ENCODE measurements at regions not wholly inside any gene's neighbourhood (a gene's known extent, or its start where the extent isn't known, plus 50 kb on each side); places are given as distances from the start of the nearest gene placed in this dataset.

DNA sequence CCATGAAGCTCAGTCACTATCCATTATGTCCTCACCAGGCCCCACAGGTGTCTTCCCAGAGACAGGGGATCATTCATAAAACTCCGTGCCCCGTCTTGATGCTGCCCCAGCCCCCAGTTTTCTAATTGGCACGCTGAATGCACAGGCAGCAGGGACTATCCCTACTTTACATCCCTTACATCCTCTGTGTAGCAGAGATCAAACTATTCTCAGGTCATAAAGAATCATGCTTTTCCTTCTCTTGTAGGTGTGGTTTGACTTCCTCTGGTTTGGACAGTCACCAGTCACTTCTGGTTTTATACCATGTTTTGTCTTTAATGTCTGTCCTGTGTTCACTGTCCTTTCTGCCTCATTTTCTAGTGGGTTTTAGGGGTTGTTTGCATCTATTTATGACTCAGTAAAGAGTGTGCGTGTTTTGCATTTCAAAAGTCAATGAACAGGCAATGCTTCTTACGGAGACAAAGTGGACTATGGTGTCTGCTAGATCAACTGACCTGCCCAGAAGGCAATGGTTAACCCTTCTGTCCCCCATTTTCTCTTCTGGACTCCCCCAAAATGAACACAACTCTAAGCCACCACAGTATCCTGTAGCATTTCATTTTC lies 140.4 kb upstream of the NPVF start:
- DNase-seq = no peak

- DNase-seq = no peak
Measured at GRCh38 chr7:25369786-25370185, 141.5 kb upstream of the NPVF start.

- DNase-seq = no peak
Measured at GRCh38 chr7:25371972-25372371, 143.7 kb upstream of the NPVF start.

DNA sequence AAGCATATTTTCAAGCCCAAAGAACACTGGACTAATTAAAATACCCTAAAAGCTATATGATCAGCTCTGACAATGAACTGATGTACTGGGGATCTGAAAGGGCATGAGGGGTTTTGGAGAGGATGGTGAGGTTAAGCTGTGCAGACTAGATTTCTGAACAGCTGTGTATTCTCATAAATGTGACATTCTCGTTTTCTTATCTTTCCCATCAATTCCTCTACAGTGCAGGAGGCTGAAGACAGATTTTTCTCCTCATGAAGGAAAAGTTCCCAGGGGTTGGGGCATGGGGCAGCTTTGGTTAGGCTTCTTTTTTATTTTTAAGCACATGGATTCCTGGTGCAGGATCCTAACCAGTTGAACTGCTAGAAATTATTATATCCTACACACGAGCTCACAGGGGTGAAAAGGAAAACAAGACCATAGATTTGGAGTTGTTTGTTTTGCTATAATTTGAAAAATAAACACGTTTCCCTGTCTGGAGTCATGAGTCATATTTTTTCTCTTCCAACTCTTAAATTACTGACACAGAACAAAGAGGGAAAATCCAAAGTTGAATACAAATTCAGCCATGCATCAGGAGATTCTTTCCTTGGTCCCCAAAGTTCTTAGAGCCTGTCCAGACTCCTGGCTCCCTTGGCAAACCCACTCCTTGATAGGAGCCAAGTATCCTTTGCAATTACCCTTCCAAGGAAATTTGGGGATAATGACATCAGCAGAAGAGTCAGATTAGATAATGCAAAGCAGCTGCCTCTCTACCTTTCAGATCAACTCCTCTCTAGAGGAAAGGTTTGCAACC lies 147.7 kb upstream of the NPVF start:
- DNase-seq = no peak

- DNase-seq = no peak
Measured at GRCh38 chr7:25379351-25380300, 151.3 kb upstream of the NPVF start.

DNA sequence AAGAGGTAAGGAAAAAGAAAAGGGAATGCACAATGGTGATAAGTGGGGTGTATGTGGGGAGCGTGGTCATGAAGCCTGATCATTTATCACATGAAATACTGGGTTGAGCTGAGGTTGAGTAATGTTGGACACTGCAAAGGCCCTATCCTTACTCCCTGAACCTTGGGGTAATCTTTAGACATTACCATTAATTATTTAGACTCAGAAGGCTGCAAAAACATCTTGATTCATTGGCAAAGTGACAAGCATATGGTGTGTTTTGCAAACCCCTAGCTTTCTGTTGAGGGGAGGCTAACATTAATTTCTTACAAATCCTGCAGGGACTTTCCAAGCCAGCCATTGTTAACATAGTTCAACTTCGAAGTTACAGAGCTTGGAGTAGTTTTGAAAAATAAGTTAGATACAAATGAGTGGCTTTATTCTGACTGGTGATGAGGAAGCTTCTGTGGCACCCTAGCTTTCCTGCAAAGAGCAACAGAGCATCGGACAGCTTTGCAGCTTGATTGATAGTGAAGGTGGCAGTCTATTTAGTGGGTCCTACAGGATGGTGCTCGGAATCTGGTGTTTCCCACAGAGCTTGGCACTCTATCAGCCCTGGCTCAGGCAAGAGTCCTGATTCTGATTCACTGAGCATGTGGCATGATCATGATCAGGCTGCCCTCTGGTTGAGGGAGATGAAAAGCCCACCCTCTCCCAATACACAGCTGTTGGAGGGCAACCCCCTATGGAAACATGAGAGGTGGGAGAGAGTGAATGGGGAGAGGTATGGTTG lies 153.7 kb upstream of the NPVF start:
- no peak for DNase-seq

DNA sequence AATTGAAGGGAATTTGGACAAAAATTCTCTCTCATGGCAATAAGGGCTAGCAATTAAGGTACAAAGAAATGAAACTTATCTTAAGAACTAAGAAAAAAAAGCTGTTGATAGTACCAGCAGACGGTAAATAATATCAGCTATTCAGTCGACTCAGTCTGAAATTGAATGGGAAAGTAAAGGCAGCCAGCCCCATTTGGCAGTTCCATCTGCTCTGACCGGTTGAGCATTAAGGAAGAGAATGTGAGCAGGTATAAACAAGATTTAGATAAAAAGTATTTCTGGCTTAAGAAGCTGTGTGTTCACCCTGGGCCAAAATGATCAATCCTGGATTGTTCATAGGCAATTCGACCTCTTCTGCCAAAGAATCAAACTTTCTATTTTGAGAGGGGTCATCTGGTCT lies 154.6 kb upstream of the NPVF start:
- DNase-seq = no peak

GRCh38 chr7:25383402-25383801 lies 155.1 kb upstream of the NPVF start:
- no peak for DNase-seq

DNA sequence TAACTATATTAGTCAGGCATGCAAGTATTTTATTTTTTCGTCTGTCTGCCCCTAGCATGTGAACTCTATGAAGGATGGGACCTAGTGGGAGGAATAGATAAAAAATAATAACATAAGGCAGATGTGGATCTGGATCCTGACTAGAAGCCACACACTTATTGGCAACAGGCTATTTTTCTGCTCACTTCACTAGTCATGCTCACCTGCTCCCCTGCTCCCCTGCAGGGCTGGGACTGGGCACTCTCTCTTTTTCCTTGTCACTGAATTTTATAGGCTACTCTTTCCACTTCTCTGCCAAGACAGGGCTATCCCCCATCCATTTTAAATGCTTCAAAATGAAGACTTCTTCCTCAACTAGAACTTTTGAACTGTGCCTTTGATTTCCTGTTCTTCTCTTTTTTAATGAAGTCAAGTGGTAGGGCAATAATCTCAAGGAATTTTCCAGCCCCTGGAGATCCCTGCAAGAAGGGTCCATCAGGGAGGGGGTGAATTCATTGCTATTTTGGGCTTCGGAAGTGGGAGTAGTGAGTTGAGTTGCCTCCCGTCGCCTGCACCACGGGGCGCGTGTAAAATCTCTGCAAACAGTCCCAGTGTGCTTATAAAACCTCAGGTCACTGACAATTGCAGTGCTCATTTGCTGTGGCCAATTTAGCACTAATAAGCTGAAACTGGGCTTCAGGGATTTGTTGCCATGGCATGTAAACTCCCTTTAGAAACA lies 156.7 kb upstream of the NPVF start:
- DNase-seq = no peak

GRCh38 chr7:25385506-25386136 lies 157.3 kb upstream of the NPVF start:
- no peak for DNase-seq

- no peak for DNase-seq
Measured at GRCh38 chr7:25386311-25386744, 158.0 kb upstream of the NPVF start.

- no peak for DNase-seq
Measured at GRCh38 chr7:25388681-25389080, 160.4 kb upstream of the NPVF start.

DNA sequence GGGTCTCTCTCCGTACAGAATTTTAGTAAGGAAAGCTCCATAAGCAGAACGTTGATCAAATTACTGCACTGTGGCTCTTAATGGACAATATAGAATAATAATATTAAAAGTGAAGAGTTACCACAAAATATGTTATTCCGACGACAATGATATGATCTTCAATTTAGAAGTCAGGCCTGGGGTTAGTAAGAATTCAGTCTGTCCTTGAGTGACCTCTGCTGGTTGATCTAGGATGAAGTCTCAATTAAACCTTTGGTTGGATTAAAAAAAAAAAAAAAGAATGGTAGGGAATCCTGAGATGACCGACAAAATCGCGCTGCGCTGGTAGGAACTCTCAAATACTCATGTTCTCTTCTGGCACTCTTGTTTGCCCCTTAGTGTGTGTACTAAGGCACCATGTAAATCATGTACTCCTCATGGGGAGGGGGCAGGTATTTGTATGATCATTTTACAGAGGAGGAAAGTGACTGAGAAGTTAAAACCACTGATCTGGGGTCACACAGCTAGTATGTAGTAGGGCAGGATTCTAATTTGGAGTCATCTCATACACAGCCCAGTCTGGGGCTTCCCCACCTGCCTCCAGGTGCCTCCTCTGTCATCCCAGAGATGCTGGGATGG lies 161.3 kb upstream of the NPVF start:
- peak; percentile 58 for DNase-seq

DNA sequence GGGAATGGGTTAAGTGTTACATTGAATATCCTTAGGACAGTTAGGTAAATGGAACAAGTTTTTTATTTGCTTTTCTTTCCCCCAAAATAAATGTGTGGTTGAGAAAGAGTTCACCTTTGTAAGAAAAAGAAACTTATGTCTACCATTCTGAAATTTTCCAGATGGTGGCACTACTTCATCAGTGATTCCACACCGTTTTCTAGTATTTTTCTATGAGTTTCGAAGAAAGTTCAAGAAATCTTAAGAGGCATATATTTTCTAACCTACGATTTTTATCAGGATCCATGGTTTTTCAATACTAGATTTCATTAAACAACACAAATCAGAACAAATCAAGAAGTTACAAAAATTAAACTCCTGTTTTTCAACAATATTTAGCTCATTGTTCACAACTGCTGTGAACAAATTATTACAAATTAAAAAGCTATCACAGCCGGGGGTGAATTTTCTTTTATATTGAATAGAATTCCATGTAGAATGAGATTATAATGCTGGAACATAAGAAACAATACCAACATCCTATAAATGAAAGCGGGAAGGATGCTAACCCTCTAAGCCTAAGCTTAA lies 163.1 kb upstream of the NPVF start:
- no peak for DNase-seq

DNA sequence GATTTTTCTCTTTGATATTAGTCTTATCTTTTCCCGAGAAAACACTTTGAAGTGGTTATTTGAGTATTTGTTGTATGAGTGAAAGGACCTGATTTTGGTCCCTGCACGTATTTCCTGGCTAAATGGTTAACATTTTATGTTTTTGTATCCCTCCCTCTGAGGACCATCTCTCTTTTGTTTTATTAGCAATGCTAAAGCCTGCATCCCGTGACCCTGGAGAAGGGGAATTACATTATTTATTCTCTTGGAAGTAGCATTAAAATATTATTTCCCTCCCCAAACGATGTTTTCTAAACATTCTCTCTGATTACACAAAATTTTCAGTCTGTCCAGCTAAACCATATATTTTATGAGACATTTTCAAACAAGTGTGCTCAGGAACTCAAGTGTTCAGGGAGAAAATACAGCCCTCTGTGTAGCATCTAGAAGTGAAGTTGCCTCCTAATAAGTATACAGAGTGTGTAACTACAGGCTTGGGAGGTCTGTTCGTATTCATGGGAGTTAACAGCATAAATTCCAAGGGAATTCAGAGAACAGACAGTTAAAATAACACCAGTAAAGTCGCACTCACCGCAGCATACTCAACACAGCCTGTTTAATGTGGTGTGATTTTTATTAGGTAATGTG lies 163.8 kb upstream of the NPVF start:
- no peak for DNase-seq

DNA sequence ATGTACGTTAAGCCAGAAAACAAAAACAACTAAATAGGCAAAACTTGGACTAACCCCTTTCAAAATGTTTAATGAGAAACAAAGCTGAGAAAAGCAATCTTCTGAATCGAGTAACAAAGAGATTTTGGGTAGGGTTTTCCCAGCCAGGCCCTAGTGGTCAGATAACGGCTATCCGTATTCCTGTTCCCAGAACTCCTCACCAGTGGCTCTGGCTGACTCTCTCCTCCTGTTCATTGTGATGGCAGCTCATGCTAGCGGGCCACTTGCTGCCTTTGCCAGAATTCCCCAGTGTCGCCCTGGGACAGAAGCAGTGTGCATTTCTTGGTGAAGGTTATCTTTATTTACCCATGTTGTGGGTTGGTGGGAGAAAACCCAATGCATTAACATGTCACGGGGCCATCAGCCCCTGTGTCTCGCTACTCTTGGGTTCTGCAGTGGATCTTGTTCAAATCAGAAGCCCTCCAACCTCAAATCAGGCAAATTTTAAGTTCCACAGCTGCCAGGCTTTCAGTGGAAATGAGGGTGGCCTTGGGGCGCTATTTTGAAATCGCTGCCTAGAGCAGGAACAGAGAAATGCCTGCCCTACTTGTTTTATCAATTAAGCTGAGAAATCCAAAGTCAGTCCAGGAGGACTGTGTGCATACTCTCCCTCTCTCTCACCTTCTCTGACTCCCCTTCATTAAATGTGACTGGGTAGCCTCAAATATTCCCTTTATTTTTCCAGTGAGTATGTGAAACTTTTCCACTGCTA lies 164.5 kb upstream of the NPVF start:
- DNase-seq = no peak

DNA sequence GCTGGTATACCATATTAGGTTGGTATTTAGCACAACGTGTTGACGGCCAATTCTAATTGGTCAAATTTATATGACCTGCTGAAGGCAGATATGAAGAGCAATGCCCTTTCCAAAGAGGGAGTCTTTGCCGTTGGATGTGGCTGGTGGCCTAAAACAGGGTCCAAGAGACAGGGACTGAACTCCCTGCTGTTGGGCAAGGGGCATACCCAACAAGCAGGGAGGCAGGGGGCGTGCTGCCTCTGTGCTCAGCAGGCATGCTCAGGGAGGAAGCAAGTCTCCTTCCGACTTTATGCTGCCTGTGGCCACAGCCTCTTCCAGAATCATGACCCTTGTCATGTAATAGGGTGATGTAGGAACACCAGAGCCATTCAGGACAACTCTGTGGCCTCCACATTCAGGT lies 167.7 kb upstream of the NPVF start:
- no peak for DNase-seq

GRCh38 chr7:25396668-25397067 lies 168.4 kb upstream of the NPVF start:
- DNase-seq = no peak

DNA sequence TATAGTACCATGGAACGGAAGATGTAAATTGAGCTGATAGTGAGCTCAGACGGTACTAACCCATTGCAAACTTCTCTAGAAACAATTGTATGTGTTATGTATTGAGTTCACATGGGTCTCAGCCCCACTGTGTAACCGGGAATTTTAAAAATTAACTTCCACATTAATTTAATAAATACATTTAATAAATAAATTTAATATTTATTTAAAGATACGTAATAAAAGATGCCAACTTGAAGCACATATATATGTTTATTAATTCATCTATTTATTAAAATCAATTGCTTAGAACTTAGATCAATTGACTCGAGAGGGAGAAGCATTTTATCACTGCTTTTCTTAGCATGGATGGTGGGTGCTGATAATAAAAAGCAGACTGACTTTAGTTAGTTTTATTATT lies 170.1 kb upstream of the NPVF start:
- no peak for DNase-seq

All from hematopoietic multipotent progenitor cell treated with erythropoietin and hydrocortisone succinate and interleukin-3 and kit ligand, for 8 days (in vitro differentiated cells).